ENCODE measurements at regions not wholly inside any gene's neighbourhood (a gene's known extent, or its start where the extent isn't known, plus 50 kb on each side); places are given as distances from the start of the nearest gene placed in this dataset.

DNA sequence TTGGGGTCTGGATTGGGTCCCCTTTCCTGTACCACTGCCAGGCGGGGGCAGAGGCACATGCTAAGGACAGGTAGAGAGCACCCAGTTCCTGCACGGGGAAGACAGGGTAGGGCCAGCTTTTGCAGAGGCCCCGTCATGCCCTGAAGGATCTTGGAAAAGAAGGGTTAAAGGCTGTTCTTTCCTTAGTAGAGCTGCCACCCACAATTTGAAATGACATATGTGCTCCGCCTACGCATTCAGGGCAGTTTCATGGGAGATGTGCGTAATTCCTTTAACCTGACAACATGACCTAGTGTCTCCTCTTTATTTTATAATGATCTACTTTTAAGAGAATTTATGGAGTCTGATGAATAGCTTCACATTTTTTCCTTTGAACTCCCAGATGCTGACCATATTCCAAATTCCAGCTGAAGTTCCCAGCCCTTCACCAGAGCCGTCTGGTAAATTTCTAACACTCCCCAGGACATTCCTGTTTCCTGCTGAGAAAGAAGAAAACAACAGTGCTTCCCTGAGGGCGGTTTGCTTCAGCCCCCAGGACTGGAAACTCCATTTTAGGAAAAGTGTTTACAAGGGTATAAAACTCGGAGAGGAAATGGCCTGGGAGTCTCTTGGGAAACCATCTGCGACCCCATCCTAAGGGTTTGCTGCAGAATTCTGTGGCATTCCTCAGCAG is 58.9 kb upstream of the PLEKHG3 start:
- no peaks in the 10 kb centered on the region for H3K4me1 ChIP-seq
- H3K9me3 ChIP-seq = no peaks in the 10 kb centered on the region
- peak overlapping the region in 1 of 3 donors; percentile 5 for H3K27ac ChIP-seq
- no peaks in the 10 kb centered on the region for H3K36me3 ChIP-seq
- intact Hi-C loops (cut with DNase I) = no loop called here
- H3K27me3 ChIP-seq = no peaks in the 10 kb centered on the region
- H3K4me3 ChIP-seq (replicated peaks in 1 of 3) = no peak overlapping the region
- WGBS, 2 donors = 67 to 71% methylated on average over 10 of the region's 10 CpGs
- DNase-seq = no peak
- TF ChIP-seq, protein P1, sequence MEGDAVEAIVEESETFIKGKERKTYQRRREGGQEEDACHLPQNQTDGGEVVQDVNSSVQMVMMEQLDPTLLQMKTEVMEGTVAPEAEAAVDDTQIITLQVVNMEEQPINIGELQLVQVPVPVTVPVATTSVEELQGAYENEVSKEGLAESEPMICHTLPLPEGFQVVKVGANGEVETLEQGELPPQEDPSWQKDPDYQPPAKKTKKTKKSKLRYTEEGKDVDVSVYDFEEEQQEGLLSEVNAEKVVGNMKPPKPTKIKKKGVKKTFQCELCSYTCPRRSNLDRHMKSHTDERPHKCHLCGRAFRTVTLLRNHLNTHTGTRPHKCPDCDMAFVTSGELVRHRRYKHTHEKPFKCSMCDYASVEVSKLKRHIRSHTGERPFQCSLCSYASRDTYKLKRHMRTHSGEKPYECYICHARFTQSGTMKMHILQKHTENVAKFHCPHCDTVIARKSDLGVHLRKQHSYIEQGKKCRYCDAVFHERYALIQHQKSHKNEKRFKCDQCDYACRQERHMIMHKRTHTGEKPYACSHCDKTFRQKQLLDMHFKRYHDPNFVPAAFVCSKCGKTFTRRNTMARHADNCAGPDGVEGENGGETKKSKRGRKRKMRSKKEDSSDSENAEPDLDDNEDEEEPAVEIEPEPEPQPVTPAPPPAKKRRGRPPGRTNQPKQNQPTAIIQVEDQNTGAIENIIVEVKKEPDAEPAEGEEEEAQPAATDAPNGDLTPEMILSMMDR (IDR thresholded peaks at IDR 0.05) = no peak
- no peak for TF ChIP-seq POLR2A (IDR thresholded peaks at IDR 0.05)

DNA sequence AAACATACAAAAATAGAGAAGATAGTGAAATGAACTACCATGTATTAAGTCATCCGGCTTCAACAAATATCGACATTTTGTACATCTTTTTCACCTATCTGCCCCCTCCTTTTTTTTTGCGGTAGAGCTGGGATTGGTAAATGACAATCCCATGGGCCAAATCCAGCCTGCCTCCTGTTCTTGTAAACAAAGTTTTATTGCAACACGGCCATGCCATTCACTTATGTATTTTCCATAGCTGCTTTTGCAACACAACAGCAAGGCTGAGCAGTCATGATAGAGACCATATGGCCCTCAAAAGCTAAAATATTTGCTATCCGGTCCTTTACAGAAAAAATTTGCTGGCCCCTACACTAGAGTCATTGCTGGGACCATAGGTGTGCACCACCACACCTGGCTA is 58.1 kb upstream of the PLEKHG3 start:
- H3K27me3 ChIP-seq = no peaks in the 10 kb centered on the region
- WGBS, 2 donors = 81 to 84% methylated on average over 5 of the region's 5 CpGs
- H3K27ac ChIP-seq = no peak overlapping the region

DNA sequence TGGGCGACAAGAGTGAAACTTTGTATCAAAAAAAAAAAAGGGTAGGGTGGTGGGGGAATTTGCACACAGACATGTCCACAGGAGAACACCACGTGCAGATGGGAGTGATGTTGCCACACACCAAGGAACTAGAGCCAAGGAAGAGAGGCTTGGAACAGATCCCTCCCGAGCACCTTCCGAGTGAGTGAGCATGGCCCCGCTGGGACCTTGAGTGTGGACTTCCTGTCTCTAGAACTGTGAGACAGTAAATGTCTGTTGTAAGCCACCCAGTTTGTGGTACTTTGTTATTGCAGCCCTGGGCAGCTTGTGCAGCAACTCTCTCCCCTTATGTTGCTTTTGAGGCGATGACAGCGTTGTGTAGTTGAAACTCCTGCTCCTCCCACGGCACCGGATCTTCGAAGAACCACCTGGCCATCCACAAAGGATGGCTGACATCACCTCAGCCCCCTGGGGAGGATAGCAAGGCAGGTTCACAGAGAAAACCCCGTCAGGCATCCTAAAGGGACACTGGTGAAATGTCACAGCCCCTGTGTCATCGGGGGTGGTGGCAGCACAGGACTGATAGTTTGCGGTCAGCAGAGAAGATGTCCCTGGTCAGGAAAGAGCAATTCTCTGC is 54.7 kb upstream of the PLEKHG3 start:
- Histone ChIP-seq H3K4me1 (no peaks in the 10 kb centered on the region), H3K36me3 (no peaks in the 10 kb centered on the region), H3K4me3 (replicated peaks in 1 of 3) (no peak overlapping the region), H3K9me3 (no peaks in the 10 kb centered on the region), H3K27me3 (no peaks in the 10 kb centered on the region), H3K27ac (no peak overlapping the region)
- WGBS, 2 donors = 56 to 64% methylated on average over 13 of the region's 13 CpGs
- TF ChIP-seq, protein P1 (IDR thresholded peaks at IDR 0.05) = no peak
- no peak for TF ChIP-seq POLR2A (IDR thresholded peaks at IDR 0.05)
- DNase-seq = peak; percentile 48 to 57
- intact Hi-C loops (cut with DNase I) = no loop called here

More for the DNA sequence above, 58.1 kb upstream of the PLEKHG3 start:
- DNase-seq = no peak
- TF ChIP-seq, protein P1 (IDR thresholded peaks at IDR 0.05) = no peak
- TF ChIP-seq POLR2A (IDR thresholded peaks at IDR 0.05) = no peak
- intact Hi-C loops (cut with DNase I) = no loop called here
- no peaks in the 10 kb centered on the region for H3K9me3 ChIP-seq
- H3K4me1 ChIP-seq = no peaks in the 10 kb centered on the region
- no peak overlapping the region for H3K4me3 ChIP-seq (replicated peaks in 1 of 3)
- H3K36me3 ChIP-seq = no peaks in the 10 kb centered on the region

DNA sequence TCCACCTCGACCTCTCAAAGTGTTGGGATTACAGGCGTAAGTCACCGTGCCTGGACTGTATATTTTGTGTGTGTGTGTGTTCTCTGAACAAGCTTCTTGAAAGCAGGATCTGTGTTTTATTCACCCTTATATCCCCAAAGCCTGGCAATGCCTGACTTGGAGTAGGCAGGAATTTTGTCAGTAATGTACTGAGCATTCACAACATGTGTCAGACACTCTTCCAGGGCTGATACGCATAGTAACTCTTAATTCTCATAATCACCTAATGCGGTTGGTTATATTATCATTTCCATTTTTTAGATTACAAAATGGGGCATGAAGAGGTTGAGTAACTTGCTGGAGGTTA is 50.4 kb upstream of the PLEKHG3 start:
- H3K27ac ChIP-seq = no peak overlapping the region
- TF ChIP-seq, protein P1 (IDR thresholded peaks at IDR 0.05) = no peak
- TF ChIP-seq POLR2A (IDR thresholded peaks at IDR 0.05) = no peak

DNA sequence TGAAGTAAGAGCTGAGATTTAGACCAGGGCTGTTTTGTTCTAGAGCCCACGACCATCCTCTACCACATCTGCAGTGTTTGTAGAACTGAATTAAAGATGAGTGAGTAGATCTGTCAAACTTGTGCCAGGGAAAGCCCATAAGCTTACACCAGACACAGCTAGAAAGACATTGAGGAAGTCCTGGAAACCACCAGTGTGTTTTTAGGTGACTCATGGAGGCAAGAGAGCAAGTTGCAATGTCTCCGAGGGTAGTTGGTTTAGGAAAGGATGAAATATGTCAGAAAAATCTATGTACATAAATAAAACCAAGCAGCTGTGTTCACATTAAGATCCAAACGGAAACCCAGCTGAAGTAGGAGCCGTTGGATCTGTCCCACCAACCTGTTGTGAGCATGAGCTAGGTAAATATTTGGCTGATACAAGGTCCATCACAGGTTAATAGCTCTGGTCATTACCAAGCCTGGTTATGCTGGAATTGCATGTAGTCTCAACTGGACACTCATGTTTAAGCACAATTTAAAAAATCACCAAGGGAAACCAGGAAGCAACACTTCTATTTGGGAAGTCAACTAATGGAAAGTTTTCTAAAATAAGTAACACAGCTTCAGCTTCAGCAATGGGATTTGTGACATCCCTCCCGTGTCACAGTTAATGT is 49.9 kb upstream of the PLEKHG3 start:
- peak overlapping the region in 1 of 3 donors; percentile 50 for H3K27ac ChIP-seq
- TF ChIP-seq, protein P1 (IDR thresholded peaks at IDR 0.05) = no peak
- no peak for TF ChIP-seq POLR2A (IDR thresholded peaks at IDR 0.05)
- DNase-seq = no peak
- H3K4me1 ChIP-seq = no peaks in the 10 kb centered on the region
- H3K27me3 ChIP-seq = no peaks in the 10 kb centered on the region
- no peaks in the 10 kb centered on the region for H3K36me3 ChIP-seq
- intact Hi-C loops (cut with DNase I) = no loop called here
- H3K9me3 ChIP-seq = no peaks in the 10 kb centered on the region
- 62 to 64% methylated on average over 5 of the region's 5 CpGs for WGBS, 2 donors
- H3K4me3 ChIP-seq (replicated peaks in 1 of 3) = no peak overlapping the region

More for the DNA sequence above, 50.4 kb upstream of the PLEKHG3 start:
- 88 to 93% methylated on average over 5 of the region's 5 CpGs for WGBS, 2 donors
- intact Hi-C loops (cut with DNase I) = no loop called here
- no peak for DNase-seq
- Histone ChIP-seq H3K9me3 (no peaks in the 10 kb centered on the region), H3K27me3 (no peaks in the 10 kb centered on the region), H3K4me1 (no peaks in the 10 kb centered on the region), H3K4me3 (replicated peaks in 1 of 3) (no peak overlapping the region), H3K36me3 (no peaks in the 10 kb centered on the region)
